GM19468 (cell line): ENCODE measurements at regions not wholly inside any gene's neighbourhood (a gene's known extent, or its start where the extent isn't known, plus 50 kb on each side); places are given as distances from the start of the nearest gene placed in this dataset.
"Not testable (repeated sequence)": the region's sequence is repeated elsewhere in the genome, so short reads cannot be mapped to it uniquely, and the experiment has no call there.

Experiments
- ATAC-seq: cut with Tn5 transposase; IDR thresholded peaks from one replicate; pipeline ENCODE4 v1.9.1; 2021; ENCODE audit warnings: mild to moderate bottlenecking, moderate library complexity, moderate number of reproducible peaks; ENCODE audit not compliant: unreplicated experiment; ENCODE audit errors: extremely low read depth

DNA sequence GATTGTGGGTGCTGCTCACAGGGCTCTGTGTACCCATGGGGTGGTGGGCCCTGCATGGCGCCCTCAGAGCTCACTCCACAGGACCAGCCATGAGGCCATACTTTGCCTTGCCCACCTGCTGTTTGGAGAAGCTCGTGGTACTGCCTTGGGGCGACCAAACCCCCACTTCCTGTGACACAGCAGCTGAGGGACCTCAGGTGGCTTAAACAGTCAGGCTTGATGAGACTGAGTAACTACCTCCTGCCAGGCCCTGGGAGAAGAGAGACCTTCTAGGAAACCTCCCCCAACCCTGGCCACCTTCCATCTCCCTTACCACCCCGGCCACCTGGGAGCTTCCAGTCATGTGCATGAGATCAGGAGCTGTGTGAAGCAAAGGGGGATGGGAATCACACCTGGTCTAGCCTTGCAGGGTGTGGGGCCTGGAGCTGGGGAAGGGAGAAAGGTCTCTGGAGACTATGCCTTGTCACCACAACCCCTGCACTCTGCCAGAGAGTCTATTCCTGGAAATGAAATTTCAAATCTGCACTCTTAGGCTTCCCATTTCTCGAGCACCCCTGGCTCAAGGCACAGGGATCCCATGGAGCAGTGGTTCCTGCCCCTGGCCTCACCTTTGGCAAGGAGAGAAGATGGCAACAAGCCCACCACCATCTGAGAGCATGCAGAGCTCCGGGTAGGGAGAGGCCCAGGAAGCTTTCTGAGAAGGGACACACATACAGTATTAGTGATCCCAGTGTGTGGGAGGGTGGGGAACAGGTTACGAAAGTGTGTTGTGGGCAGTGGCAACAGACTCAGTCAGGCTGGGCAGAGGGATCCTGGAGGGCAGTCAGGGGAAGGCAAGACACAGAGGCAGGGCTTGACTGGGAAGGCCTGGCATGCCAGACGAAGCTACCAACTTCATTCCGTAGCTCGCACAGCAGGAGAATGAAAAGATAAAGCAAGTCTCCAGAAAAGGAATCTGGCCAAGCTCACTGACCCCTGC, 125.0 kb downstream of the URI1 start:
- no peak for ATAC-seq

DNA sequence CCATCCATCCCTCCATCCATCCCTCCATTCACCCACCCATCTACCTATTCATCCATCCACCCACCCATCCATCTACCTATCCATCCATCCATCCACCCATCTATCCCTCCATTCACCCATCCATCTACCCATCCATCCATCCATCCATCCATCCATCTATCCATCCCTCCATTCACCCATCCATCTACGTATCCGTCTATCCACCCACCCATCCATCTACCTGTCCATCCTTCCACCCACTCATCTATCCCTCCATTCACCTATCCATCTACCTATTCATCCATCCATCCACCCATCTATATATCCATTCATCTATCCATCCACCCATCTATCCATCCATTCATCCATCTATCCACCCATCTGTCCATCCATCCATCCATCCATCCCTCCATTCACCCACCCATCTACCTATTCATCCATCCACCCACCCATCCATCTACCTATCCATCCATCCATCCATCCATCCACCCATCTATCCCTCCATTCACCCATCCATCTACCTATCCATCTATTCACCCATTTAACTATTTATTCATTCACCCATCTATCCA, 126.0 kb downstream of the URI1 start:
- ATAC-seq, result not testable (repeated sequence)

DNA sequence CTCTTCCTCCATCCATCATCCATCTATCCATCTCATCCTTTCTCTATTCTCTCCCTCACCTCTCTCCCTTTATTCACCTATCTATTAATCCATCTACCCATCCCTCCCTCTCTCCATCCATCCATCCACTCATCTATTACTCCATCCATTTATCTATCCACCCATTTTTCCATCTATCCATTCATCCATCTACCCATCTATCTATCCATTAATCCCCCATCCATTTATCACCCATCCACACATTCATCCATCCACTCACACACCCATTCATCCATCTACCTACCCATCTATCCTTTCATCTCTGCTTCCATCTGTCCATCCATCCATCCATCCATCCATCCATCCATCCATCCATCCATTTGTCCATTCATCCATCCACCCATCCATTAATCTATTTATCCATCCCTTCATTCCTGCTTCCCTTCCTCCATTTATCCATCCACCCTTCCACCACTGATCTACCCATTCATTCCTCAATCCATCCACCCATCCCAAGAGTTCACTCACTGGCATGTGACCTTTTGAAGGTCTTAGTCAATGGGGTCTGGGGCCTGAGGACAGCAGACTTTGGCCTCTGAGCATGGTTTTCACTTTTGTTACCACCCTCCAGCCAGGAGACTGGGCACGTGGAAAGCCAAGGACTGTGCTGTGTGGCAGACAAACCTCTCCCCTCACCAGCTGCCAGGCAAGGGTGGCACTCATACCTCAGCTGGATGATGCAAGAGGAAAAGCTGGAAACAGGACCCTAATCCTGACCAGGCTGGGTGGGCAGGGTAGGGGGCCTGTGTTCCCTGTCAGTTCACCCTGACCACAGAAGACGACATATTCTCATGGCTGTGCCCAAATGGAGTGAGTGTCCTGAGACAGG, 126.7 kb downstream of the URI1 start:
- ATAC-seq, result no peak

DNA sequence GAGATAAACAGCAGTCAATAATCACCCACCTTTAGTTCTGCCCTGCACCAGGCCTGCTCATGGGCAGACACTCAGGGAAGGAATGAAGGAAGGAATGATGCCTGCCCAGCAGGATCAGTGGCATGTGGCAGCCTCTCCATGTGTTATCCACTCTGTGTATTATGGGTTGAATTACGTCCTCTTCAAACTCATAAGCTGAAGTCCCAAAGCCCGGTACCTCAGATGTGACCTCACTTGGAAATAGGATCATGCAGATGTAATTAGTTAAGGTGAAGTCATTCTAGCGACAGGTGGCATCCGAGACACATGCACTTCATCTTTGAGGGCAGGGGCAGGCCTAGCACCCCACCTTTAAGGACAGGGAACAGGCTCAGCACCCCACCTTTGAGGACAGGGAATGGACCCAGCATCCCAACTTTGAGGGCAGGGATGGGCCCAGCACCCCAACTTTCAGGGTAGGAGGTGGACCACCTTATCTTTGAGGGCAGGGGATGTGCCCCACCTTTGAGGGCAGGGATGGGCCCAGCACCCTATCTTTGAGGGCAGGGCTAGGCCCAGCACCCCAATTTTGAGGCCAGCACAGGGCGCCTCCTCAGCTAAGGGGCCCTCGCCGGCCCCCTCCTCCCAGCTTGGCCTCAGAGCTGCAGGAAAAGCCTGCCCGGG, 127.6 kb downstream of the URI1 start:
- ATAC-seq, result no peak

DNA sequence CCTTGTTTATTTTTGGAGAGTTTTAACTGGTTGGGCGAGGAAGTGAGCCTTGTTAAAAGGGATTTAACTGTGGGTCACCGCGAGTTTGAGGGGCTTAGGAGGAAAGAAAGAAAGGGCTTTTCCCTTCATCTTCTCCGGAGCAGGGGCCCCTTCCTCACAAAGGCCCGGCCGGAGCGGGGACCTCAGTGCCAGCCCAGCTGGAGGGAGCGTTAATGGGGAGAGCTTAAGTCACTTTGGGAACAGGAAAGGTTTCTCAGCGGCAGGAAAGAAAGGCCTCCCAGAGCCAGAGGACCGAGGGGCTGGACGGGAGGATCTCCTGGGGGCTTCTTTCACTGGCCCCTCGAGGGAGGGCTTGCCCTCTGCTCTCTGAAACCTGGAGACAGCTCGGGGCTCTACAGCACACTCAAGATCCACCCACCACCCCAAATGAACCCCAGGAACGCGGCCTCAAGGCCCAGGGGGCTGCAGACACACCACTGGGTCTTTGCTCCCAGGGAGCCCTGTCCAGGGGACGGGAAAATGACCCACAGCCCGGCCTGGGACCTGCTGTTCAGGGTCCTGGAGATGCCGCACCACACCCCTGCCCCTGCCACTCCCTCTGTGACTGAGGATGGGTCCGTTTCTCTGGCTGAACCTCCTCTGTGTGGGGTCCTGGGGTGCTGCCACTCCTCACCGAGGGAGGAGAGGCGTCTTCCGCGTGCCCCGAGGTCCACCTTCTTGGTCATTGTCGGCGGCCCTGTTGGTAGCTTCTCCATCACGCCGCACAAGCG, 128.3 kb downstream of the URI1 start:
- ATAC-seq, result no peak

DNA sequence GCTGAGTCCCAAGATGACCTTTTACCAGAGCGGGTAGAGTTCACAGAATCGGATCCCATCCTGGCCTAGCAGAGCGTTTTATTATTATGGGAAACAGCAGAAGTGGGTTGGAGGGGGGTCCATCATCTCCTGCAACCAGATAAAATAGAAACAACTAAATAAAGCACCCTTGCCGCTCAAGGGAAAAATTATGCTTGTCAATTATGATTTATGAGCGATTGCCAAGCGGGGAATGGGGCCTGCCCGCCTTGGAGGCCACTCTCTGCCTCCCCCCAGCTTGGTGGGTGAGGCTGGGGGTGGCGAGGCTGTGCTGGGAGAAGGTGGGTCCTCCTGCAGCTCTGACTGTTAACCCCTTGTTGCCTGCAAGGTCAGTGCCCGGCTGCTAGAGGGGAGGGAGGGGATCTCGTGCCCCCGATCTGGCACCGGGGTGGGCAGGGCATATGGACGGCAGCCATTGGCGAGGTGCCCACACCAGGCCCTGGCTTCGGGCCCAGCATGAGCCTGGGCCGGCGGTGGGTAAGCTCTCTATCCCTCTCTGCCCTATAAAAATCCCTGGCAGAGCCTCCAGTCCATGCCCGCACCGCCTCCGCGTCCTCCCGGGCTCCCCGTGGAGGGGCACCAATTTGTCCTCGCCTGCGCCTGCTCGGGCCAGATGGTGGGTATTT, 129.1 kb downstream of the URI1 start:
- no peak for ATAC-seq

DNA sequence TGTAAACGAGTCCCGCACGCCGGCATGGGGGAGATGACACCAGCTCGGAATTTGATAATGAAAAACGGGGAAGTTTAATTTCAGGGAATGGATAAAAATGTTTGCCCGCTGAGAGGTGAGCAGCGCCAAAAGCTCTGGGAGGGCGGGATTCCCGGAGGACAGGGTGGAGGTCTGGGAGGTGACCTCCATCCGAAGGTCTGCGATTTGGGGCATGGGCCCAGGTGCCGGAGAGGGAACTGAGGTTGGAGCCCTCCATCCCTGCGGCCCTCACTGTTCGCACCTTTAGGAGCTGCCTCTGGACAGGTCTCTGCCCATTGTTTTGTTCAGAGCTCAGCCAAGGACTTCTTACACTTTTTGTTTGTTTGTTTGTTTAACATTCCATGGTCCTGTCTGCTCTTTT, 129.8 kb downstream of the URI1 start:
- ATAC-seq, result no peak

DNA sequence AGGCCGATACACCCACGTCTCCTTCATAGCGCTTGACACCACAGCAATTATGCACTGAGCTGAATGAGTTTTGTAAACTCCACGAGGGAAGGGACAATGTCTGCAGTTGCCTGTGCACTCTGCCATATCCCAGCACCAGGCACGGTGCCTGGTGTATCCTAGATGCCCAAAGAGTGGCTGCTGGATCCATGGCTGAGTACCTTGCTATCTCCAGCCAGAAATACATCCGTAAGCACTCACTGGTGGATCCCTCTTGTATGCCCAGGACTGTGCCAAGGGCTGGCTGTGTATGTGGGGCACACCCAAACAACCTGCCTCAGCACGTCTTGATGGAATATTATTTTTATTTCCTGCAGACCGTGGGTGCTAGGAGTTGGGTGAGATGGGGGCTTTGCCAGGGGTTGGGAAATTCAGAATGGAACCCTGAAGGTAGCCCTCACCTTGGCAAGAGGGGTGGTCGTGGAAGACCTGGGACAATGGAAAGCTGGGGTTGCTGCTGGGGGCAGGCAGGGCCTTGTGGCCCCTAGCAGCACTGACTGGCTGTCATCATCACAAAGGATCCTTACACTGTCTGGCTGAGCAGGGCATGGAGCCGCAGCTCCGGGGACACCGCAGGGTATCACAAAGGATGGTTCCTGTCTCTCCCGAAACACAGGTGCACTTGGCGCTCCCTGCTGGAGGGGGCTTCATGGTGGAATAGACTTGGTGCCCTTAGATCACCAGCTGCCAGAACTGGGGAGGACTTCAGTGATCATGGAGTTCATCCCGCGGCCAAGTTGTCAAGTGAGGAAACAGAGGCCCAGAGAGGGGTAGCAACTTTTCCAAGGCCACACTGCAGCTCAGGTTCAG, 131.3 kb downstream of the URI1 start:
- ATAC-seq, result no peak

DNA sequence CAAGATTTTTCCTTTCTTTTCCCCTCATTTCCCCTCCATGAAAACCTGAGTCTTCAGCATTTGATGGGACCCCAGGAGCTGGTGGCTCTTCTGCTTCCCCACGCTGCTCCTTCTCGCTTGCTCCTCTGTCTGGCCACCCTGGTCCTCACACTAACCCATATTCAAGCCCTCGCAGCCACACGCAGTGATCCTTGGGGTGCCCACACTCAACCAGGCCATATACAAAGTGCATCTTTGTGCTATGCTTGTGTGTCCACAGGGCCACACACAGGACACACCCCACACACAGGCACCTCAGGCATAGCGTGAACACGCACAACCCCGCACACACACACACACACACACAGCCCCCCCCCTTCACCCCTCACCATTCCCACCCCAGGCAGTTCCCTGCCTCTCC, 132.1 kb downstream of the URI1 start:
- ATAC-seq, result no peak

DNA sequence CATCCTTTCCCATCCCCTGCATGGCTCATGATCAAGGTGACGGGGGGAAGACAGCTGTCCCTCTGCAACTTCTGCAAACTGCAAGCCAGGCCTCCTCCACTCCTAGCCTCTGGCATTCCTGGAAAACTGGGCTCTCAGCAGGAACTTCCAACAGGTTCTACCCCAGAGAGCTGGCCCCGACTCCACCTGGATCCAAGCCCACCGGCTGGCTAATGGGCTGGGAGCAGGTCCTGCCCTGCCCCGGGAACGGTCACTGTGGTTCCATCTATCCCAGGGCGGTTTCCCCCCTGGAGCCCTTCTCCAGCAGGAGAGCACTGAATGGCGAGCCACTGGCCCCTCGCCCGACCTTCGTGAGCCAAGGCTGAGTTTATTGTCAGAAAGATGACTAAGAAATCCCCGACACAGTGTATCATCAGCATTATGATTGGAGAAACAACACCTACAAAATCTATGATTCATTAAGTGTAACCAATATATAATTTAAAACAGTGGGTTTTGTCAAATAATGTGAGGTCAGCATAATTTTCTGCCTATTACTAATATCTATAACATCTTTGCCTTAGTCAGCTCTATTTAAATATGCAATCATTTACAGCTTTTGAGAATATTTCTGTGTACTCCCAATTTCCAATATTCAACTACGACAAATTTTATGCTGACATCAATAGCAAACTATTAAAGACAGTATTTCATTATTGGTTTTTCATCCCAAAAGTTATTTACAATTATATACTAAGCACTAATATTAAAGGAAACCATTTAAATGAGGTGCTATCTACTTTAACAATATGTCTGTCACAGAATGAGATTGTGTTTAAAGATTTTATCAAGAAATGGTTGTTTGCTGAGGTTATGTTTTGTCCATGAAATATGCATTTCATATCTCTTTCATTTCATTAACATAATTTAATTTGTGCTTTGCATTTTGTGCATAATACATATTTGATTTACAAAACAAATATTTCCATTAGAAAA, 133.0 kb downstream of the URI1 start:
- no peak for ATAC-seq

DNA sequence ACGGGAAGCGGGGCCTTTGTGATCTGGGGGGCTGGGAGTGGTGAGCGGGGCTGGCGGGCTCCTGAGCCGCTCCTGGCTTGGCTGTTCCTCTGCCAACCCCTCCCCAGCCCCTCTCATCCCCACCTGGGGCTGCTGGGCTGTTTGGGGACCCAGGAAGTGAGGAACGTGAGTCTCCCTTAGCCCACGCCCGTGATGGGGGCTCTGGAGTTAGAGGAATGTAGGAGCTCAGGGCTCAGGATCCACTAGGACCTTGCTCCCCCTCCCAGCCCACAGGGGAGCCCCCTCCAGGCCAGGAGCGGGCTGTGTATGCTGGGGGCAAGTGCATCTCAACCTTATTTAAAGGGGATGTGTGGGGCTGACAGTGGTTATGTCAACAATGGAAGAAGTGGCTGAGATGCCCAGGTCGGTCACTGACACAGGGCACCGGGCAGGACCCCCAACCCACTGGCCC, 134.1 kb downstream of the URI1 start:
- ATAC-seq, result no peak

DNA sequence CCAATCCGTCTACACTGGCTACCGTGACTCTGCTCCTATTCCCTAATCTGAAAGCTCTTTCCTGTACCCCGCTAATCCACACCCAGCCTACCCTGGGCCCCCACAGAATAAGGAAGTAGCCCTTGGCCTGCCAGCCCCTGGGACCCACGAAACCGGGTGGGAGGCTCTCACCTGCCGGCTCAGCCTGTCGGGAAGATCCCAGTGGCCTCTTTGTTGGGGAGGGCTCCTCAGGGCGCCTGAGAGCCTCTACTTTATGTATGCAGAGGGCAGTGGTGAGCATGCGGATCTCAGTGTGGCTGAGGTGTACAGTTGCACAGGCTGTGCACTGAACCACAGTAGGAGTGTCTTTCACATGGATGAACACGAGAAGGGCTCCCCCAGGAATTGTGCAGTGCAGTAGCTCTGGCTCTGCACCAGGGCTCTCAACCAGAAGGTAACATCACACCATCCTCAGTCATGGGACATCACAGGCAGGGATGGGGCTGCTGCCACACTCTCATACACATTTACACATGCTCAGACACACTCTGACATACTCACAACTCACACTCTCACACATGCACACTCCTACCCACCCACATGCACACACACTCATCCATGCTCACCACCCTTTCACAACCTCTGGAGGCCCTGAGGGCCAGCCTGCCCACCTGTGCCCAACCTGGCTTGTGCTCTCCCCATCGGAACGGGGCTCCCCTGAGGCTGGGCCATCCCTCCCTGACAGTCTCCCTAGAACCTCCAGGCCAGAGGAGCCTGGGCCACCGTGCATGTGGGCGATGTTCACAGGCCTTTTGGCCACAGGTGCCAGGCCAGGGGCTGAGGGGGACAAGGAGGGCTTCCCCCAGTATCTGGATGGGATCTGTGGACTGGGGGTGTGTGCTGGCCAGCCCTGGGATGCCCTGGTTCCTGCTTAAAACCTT, 135.0 kb downstream of the URI1 start:
- ATAC-seq, result no peak

DNA sequence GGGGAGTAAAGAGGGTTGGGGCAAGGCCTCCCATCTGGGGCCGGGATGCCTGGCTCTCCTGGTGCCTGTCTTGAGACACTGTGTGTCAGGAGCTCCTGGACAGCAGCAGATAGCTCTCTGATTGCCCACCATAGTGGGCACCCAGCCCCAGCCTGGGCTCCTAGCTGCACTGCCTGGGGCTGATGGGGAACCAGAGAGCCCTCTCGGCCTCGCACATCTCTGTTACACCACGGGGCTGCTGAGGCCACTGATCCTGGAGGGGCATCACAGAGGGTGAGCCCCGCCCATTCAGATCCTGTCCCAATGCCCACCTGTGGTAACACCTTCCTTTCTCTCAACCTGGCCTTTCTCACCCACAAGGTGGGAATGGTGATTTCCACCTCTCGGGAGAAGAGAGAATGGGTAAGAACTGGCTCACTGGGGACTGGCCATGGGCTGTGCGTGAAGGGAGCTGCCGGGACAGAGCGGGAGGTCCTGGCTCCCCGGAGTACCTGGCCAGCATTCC, 135.9 kb downstream of the URI1 start:
- ATAC-seq, result no peak

DNA sequence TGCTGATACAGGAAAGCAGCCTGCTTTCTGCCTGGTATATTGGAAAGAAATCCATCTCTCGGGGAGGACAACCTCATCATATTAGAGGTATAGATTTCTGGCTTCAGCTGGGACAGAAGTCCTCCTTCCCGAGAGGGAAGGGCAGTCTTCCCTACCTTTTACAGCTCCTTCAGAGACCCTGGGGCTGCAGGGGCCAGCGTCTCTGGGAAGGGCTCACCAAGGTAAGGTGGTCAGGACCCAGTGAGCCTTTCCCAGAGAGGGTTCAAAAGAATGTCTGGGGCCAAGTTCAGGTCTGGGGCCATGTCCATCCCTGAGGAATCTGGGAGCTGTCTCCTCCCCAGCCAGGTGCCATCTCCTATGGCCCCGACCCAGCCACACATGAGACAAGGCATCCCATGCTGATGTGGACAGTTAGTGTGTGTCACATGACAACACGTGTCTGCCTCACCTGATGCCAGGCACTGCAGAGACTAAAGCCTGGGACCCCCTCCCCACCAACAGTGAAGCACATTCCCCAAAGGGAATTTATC, 136.4 kb downstream of the URI1 start:
- no peak for ATAC-seq

DNA sequence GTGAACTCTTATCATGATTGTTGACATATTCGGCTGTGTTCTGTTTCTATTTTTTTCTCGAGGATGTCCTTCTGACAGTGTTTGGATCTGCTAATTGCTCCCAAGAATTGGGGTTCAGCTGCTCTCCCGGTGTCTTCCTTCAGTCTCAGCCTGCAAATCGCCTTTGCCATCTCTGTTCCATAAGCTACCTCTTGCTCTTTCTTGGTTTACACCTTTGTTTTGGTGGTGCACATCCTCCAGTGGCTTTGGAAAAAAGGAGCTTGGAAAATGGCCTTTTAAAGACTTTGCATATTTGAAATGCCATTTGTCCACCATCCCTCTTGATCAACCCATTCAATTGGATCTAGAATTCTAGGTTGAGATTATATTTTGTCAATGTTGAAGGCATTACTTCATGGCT, 137.2 kb downstream of the URI1 start:
- ATAC-seq, result no peak
